Fibroblast of lung (primary cell): ENCODE measurements at regions not wholly inside any gene's neighbourhood (a gene's known extent, or its start where the extent isn't known, plus 50 kb on each side); places are given as distances from the start of the nearest gene placed in this dataset.

Experiments
- DNase-seq, 2 donors: peaks; one replicate each; pipeline versions ENCODE4 v3.0.0 to v3.0.0-alpha.2; 2010; ENCODE audit warnings: low read depth in 2 of 2
- H2AFZ ChIP-seq: 2 replicates; pipeline ENCODE4 v1.5.1; 2012; ENCODE audit warnings: low read length, control low read depth, inconsistent platforms
- H3K27ac ChIP-seq: 2 replicates; pipeline ENCODE4 v1.5.1; 2011; ENCODE audit warnings: low read length, control low read depth; ENCODE audit not compliant: insufficient read depth
- H3K27me3 ChIP-seq: 2 replicates; pipeline ENCODE4 v1.5.1; 2011; ENCODE audit warnings: mild to moderate bottlenecking, low read length; ENCODE audit not compliant: control insufficient read depth, insufficient read depth
- H3K36me3 ChIP-seq: 2 replicates; pipeline ENCODE4 v1.5.1; 2011; ENCODE audit warnings: low read length; ENCODE audit not compliant: control insufficient read depth, insufficient read depth
- H3K4me1 ChIP-seq: 2 replicates; pipeline ENCODE4 v1.5.1; 2011; ENCODE audit warnings: low read length; ENCODE audit not compliant: control insufficient read depth, insufficient read depth; ENCODE audit errors: extremely low read depth
- H3K4me2 ChIP-seq: 2 replicates; pipeline ENCODE4 v1.5.1; 2011; ENCODE audit warnings: low read length, control low read depth; ENCODE audit not compliant: insufficient read depth; ENCODE audit errors: extremely low read depth
- H3K4me3 ChIP-seq, 4 experiments: fragments of 200-600 bp in 1 of 4; sonication (generic) in 1 of 4; replicated peaks in 1 of 4; 2 replicates each; pipeline ENCODE4 v1.5.1; 2011 to 2016; ENCODE audit warnings: low read length in 4 of 4, low read depth in 3 of 4, mild to moderate bottlenecking in 3 of 4, control low read depth in 2 of 4, inconsistent platforms in 1 of 4, mixed read lengths in 1 of 4; ENCODE audit not compliant: insufficient read depth in 1 of 4; ENCODE audit errors: control extremely low read depth in 1 of 4
- H3K79me2 ChIP-seq: 2 replicates; pipeline ENCODE4 v1.5.1; 2012; ENCODE audit warnings: mild to moderate bottlenecking, low read length, inconsistent platforms; ENCODE audit not compliant: control insufficient read depth, insufficient read depth
- H3K9ac ChIP-seq: 2 replicates; pipeline ENCODE4 v1.5.1; 2011; ENCODE audit warnings: mild to moderate bottlenecking, low read length, control low read depth; ENCODE audit not compliant: insufficient read depth
- H3K9me3 ChIP-seq: 2 replicates; pipeline ENCODE4 v1.5.1; 2012; ENCODE audit warnings: low read depth, low read length; ENCODE audit not compliant: control insufficient read depth, insufficient read depth
- H4K20me1 ChIP-seq: 2 replicates; pipeline ENCODE4 v1.5.1; 2011; ENCODE audit warnings: low read length; ENCODE audit not compliant: control insufficient read depth, insufficient read depth; ENCODE audit errors: extremely low read depth
- EZH2 ChIP-seq: IDR thresholded peaks from 2 replicates; pipeline ENCODE4 v1.5.1; 2012; ENCODE audit warnings: low read length, control low read depth, mild to moderate bottlenecking; ENCODE audit errors: missing control alignments
- TF ChIP-seq, protein P1 (sequence below), 2 donors: IDR thresholded peaks in 1 of 2; conservative IDR thresholded peaks in 1 of 2; 1 replicate in 1 of 2; 2 replicates in 1 of 2; pipeline ENCODE4 v1.5.1; 2011 to 2012; ENCODE audit warnings: low read length in 2 of 2, control low read depth in 1 of 2, inconsistent platforms in 1 of 2, low read depth in 1 of 2, mild to moderate bottlenecking in 1 of 2

DNA sequence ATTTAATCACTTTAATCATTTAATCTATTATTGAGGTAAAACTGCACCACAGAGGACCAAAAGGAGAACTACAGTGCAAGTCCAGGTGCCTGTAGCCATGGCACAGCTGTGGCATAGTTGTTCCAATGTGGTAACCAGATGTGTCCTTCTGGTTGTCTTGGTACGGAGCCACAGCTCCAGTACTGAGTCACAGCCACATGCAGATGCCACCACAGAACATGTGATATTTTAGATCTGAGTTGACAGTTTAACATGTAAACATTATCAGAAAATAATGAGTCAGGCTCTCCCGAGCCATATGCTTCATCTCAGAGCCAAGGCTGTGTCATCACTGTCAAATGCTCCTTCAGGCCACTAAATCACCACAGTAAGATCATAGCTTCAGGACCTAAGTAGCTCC, 56.4 kb upstream of the RGS7 start:
- H3K4me2 ChIP-seq = peak overlapping the region; percentile 75
- TF ChIP-seq, protein P1, sequence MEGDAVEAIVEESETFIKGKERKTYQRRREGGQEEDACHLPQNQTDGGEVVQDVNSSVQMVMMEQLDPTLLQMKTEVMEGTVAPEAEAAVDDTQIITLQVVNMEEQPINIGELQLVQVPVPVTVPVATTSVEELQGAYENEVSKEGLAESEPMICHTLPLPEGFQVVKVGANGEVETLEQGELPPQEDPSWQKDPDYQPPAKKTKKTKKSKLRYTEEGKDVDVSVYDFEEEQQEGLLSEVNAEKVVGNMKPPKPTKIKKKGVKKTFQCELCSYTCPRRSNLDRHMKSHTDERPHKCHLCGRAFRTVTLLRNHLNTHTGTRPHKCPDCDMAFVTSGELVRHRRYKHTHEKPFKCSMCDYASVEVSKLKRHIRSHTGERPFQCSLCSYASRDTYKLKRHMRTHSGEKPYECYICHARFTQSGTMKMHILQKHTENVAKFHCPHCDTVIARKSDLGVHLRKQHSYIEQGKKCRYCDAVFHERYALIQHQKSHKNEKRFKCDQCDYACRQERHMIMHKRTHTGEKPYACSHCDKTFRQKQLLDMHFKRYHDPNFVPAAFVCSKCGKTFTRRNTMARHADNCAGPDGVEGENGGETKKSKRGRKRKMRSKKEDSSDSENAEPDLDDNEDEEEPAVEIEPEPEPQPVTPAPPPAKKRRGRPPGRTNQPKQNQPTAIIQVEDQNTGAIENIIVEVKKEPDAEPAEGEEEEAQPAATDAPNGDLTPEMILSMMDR (conservative IDR thresholded peaks at IDR 0.05 in 1 of 2, IDR thresholded peaks at IDR 0.05 in 1 of 2; ENCODE audit: low read depth in 1 of 2, low read length in 2 of 2) = no peak
- TF ChIP-seq EZH2 = no peak
- peak overlapping the region in 1 of 4 experiments; percentile 33 for H3K4me3 ChIP-seq

DNA sequence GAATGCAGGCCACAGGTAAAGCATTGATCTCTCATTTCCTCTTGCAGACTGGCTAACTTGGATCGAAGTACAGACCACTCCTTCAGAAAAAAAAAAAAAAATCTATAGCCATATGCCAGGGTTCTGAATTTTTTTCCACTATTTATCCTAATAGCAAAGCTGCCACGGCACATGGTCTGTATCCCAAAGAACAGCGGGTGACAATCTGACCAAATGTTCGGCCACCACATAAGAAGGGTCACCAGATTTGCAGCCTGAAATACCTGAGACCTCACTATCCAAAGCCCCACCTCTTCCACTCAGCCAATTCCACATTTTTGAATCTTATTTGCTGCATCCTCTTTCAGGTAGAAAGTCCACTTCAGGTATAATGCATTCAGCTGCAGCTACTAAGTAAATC, 55.6 kb upstream of the RGS7 start:
- H3K36me3 ChIP-seq = no peaks in the 10 kb centered on the region
- no peaks in the 10 kb centered on the region for H3K9me3 ChIP-seq
- peaks cover 12% of the 10 kb centered on the region for H3K4me1 ChIP-seq
- no peaks in the 10 kb centered on the region for H3K27me3 ChIP-seq
- H2AFZ ChIP-seq = no peak overlapping the region
- no peak overlapping the region for H3K9ac ChIP-seq
- H3K79me2 ChIP-seq = peaks cover 13% of the 10 kb centered on the region
- TF ChIP-seq, protein P1 (conservative IDR thresholded peaks at IDR 0.05 in 1 of 2, IDR thresholded peaks at IDR 0.05 in 1 of 2; ENCODE audit: low read depth in 1 of 2, low read length in 2 of 2) = no peak
- TF ChIP-seq EZH2 = no peak
- H3K4me3 ChIP-seq = no peak overlapping the region
- H4K20me1 ChIP-seq = no peaks in the 10 kb centered on the region
- no peak for DNase-seq
- H3K27ac ChIP-seq = no peak overlapping the region
- H3K4me2 ChIP-seq = no peak overlapping the region

More for the DNA sequence above, 56.4 kb upstream of the RGS7 start:
- DNase-seq = peak; percentile 68 to 96
- Histone ChIP-seq H3K27ac (peak overlapping the region; percentile 47), H3K9me3 (no peaks in the 10 kb centered on the region), H3K4me1 (peaks cover 12% of the 10 kb centered on the region), H4K20me1 (no peaks in the 10 kb centered on the region), H3K9ac (no peak overlapping the region), H2AFZ (no peak overlapping the region), H3K27me3 (no peaks in the 10 kb centered on the region), H3K79me2 (peaks cover 17% of the 10 kb centered on the region), H3K36me3 (no peaks in the 10 kb centered on the region)

DNA sequence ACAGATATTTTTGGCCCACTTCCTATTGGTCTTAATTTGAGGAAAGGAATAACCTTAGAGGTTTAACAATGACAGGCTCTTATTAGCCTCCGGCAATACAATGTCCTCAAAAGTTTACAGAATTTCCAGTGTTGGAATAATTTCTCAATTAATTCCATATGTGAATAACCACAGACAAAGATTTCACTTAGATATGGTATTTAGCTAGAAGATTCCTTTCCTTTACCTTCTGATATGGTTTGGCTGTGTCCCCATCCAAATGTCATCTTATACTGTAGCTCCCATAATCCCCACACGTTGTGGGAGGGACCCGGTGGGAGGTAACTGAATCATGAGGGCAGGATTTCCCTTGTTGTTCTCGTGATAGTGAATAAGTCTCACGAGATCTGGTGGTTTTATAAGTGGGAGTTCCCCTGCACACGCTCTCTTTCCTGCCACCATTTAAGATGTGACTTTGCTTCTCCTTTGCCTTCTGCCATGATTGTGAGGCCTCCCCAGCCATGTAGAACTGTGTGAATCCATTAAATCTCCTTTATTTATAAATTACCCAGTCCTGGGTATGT, 54.9 kb upstream of the RGS7 start:
- no peaks in the 10 kb centered on the region for H3K9me3 ChIP-seq
- peaks cover 12% of the 10 kb centered on the region for H3K4me1 ChIP-seq
- no peak overlapping the region for H3K4me2 ChIP-seq
- H3K9ac ChIP-seq = no peak overlapping the region
- no peak overlapping the region for H3K27ac ChIP-seq
- H3K36me3 ChIP-seq = no peaks in the 10 kb centered on the region
- no peak overlapping the region for H2AFZ ChIP-seq
- H3K27me3 ChIP-seq = no peaks in the 10 kb centered on the region
- peaks cover 10% of the 10 kb centered on the region for H3K79me2 ChIP-seq
- no peaks in the 10 kb centered on the region for H4K20me1 ChIP-seq
- H3K4me3 ChIP-seq = no peak overlapping the region
- no peak for TF ChIP-seq EZH2
- peak in 1 of 2 donors; percentile 14 for DNase-seq
